GM04503 (cell line): ENCODE measurements at regions not wholly inside any gene's neighbourhood (a gene's known extent, or its start where the extent isn't known, plus 50 kb on each side); places are given as distances from the start of the nearest gene placed in this dataset.

Source experiments
- DNase-seq: peaks from one replicate; pipeline ENCODE4 v3.0.0-alpha.2; 2012; ENCODE audit warnings: low read depth

GRCh38 chr6:23584134-23584763 lies 541.8 kb upstream of the NRSN1 start:
- no peak for DNase-seq

- DNase-seq: no peak
These were observed 538.4 kb upstream of the NRSN1 start for GRCh38 chr6:23587582-23587981.

GRCh38 chr6:23589811-23590210 lies 536.2 kb upstream of the NRSN1 start:
- DNase-seq: no peak

GRCh38 chr6:23590498-23591126 lies 535.4 kb upstream of the NRSN1 start:
- DNase-seq: no peak

- DNase-seq: no peak
These were observed 534.3 kb upstream of the NRSN1 start for GRCh38 chr6:23591761-23592160.

- DNase-seq: no peak
These were observed 525.9 kb upstream of the NRSN1 start for GRCh38 chr6:23600118-23600517.

- DNase-seq: no peak
These were observed 524.1 kb upstream of the NRSN1 start for GRCh38 chr6:23601811-23602345.

GRCh38 chr6:23608931-23609435 lies 517.0 kb upstream of the NRSN1 start:
- DNase-seq: no peak

- DNase-seq: no peak
These were observed 514.1 kb upstream of the NRSN1 start for GRCh38 chr6:23611776-23612381.

- no peak for DNase-seq
These were observed 507.6 kb upstream of the NRSN1 start for GRCh38 chr6:23618366-23618765.

- DNase-seq: no peak
These were observed 505.1 kb upstream of the NRSN1 start for GRCh38 chr6:23620911-23621401.

- no peak for DNase-seq
These were observed 495.0 kb upstream of the NRSN1 start for GRCh38 chr6:23630726-23631635.

GRCh38 chr6:23633996-23634395 lies 492.0 kb upstream of the NRSN1 start:
- no peak for DNase-seq

GRCh38 chr6:23635150-23635549 lies 490.9 kb upstream of the NRSN1 start:
- DNase-seq: no peak

GRCh38 chr6:23637296-23637695 lies 488.7 kb upstream of the NRSN1 start:
- no peak for DNase-seq

GRCh38 chr6:23642849-23643248 lies 483.2 kb upstream of the NRSN1 start:
- no peak for DNase-seq

- DNase-seq: no peak
These were observed 479.0 kb upstream of the NRSN1 start for GRCh38 chr6:23647045-23647444.

GRCh38 chr6:23650676-23651075 lies 475.3 kb upstream of the NRSN1 start:
- DNase-seq: no peak

GRCh38 chr6:23654745-23655144 lies 471.3 kb upstream of the NRSN1 start:
- DNase-seq: no peak

GRCh38 chr6:23655525-23655924 lies 470.5 kb upstream of the NRSN1 start:
- no peak for DNase-seq

GRCh38 chr6:23656255-23657194 lies 469.5 kb upstream of the NRSN1 start:
- DNase-seq: no peak
